K562 (cell line): ENCODE measurements at regions not wholly inside any gene's neighbourhood (a gene's known extent, or its start where the extent isn't known, plus 50 kb on each side); places are given as distances from the start of the nearest gene placed in this dataset.

Experiments
- ATAC-seq: fragments of 200-7000 bp; cut with Tn5 transposase; 3 replicates; pipeline ENCODE4 v1.9.1; 2020; ENCODE audit warnings: moderate library complexity
- BruUV-seq: library from RNA; stranded (reverse); fragments of 400-500 nt; replicated peaks from 2 replicates; lab custom pipeline; 2021; lab: Mats Ljungman, UMichigan
- CTCF ChIA-PET: fragments of 300-600 bp; formaldehyde crosslinking; extraction: SDS; loops from one replicate; lab custom pipeline; 2021; ENCODE audit warnings: low intra/inter-chr PET ratio; lab: Yijun Ruan, JAX
- POLR2A ChIA-PET: fragments of 300-600, 350-650 bp; sonication (Branson Sonifier 250); formaldehyde crosslinking; extraction: SDS; loops from one replicate; lab custom pipeline; 2021; ENCODE audit warnings: antibody characterized with exemption, inconsistent platforms; lab: Yijun Ruan, JAX
- DNase-seq, 4 experiments: peaks; one replicate each; pipeline versions ENCODE4 v3.0.0 to v3.0.0-alpha.2; 2011 to 2018; ENCODE audit warnings: low spot score in 3 of 4, mixed read lengths in 3 of 4; ENCODE audit errors: extremely low read depth in 1 of 4
- FAIRE-seq: peaks from 2 replicates; lab custom pipeline; 2011; peaks lifted over from hg19 to GRCh38; lab: Jason Lieb, UNC
- H2AFZ ChIP-seq: 2 replicates; pipeline ENCODE4 v1.6.0; 2011; ENCODE audit warnings: low read depth, low read length, control low read depth, inconsistent platforms
- H3K27ac ChIP-seq: fragments of 200-600 bp; 3 replicates; pipeline ENCODE4 v1.8.0; 2011; ENCODE audit warnings: low read depth, mild to moderate bottlenecking, control low read depth, inconsistent platforms, low read length, moderate library complexity, mixed read lengths; ENCODE audit errors: extremely low read depth
- H3K27me3 ChIP-seq, 2 experiments: fragments of 300-600 bp in 1 of 2; 2 replicates in 1 of 2; 3 replicates in 1 of 2; pipeline versions ENCODE4 v1.6.0 to v1.8.0; 2011; ENCODE audit warnings: inconsistent platforms in 2 of 2, low read length in 2 of 2, mild to moderate bottlenecking in 1 of 2, mixed read lengths in 1 of 2, moderate library complexity in 1 of 2; ENCODE audit not compliant: control insufficient read depth in 2 of 2, insufficient read depth in 2 of 2
- H3K36me3 ChIP-seq: fragments of 300-600 bp; 3 replicates; pipeline ENCODE4 v1.8.0; 2011; ENCODE audit warnings: mild to moderate bottlenecking, low read length, inconsistent platforms; ENCODE audit not compliant: control insufficient read depth, insufficient read depth
- H3K4me1 ChIP-seq, 2 experiments: fragments of 200-600 bp in 1 of 2; replicated peaks in 1 of 2; 2 replicates in 1 of 2; 3 replicates in 1 of 2; pipeline versions ENCODE4 v1.5.1 to v1.8.0; 2011; ENCODE audit warnings: inconsistent platforms in 2 of 2, low read length in 2 of 2, mild to moderate bottlenecking in 1 of 2, mixed read lengths in 1 of 2, moderate library complexity in 1 of 2; ENCODE audit not compliant: control insufficient read depth in 2 of 2, insufficient read depth in 2 of 2
- H3K4me2 ChIP-seq: 2 replicates; pipeline ENCODE4 v1.6.1; 2011; ENCODE audit warnings: low read length, control low read depth, inconsistent platforms, mixed read lengths; ENCODE audit not compliant: insufficient read depth
- H3K4me3 ChIP-seq: fragments of 200-600 bp; sonication (generic), shearing (Covaris generic); 2 replicates; pipeline ENCODE4 v1.5.1; 2016; ENCODE audit warnings: control low read depth, inconsistent platforms
- H3K79me2 ChIP-seq: fragments of 200-600 bp; 3 replicates; pipeline ENCODE4 v1.8.0; 2011; ENCODE audit warnings: low read length, inconsistent platforms; ENCODE audit not compliant: control insufficient read depth, insufficient read depth
- H3K9ac ChIP-seq, 2 experiments: 2 replicates each; pipeline versions ENCODE4 v1.6.0 to v1.6.1; 2011; ENCODE audit warnings: low read depth in 2 of 2, low read length in 2 of 2, control low read depth in 1 of 2, inconsistent platforms in 1 of 2, mild to moderate bottlenecking in 1 of 2, mixed read lengths in 1 of 2; ENCODE audit not compliant: insufficient read depth in 1 of 2
- H3K9me1 ChIP-seq: one replicate; pipeline ENCODE4 v1.6.0; 2011; ENCODE audit warnings: inconsistent platforms, mild to moderate bottlenecking, low read length, moderate library complexity; ENCODE audit not compliant: control insufficient read depth, insufficient read depth
- H3K9me3 ChIP-seq: replicated peaks from 2 replicates; pipeline ENCODE4 v1.5.1; 2011; ENCODE audit warnings: low read depth, low read length, inconsistent platforms; ENCODE audit not compliant: control insufficient read depth, insufficient read depth
- H4K20me1 ChIP-seq: replicated peaks from 2 replicates; pipeline ENCODE4 v1.6.1; 2011; ENCODE audit warnings: low read length, inconsistent platforms, mixed read lengths; ENCODE audit not compliant: control insufficient read depth, insufficient read depth
- ETS1 ChIP-seq: conservative IDR thresholded peaks from 2 replicates; pipeline ENCODE4 v1.6.1; 2011; ENCODE audit warnings: low read depth, mild to moderate bottlenecking, low read length; ENCODE audit not compliant: control insufficient read depth
- FOXP1 ChIP-seq: sonication (generic); formaldehyde crosslinking; IDR thresholded peaks from 2 replicates; pipeline ENCODE4 v1.8.0; 2022; ENCODE audit warnings: mild to moderate bottlenecking, missing genetic modification reagents
- GTF2A2 ChIP-seq: IDR thresholded peaks from 2 replicates; pipeline ENCODE4 v1.6.1; 2016; ENCODE audit warnings: mild to moderate bottlenecking, missing genetic modification characterization, missing compliant biosample characterization
- ILK ChIP-seq: fragments of 450-650 bp; IDR thresholded peaks from 2 replicates; pipeline ENCODE4 v1.6.1; 2016; ENCODE audit warnings: missing genetic modification characterization, low read depth, mild to moderate bottlenecking, missing compliant biosample characterization, moderate library complexity, borderline replicate concordance
- JUND ChIP-seq, 2 experiments: IDR thresholded peaks; 2 replicates in 1 of 2; 3 replicates in 1 of 2; pipeline ENCODE4 v1.6.1; 2011; ENCODE audit warnings: borderline replicate concordance in 2 of 2, low read depth in 2 of 2, low read length in 2 of 2, improper control_type of control experiment in 1 of 2, missing biosample characterization in 1 of 2, missing genetic modification characterization in 1 of 2, missing genetic modification reagents in 1 of 2
- MNT ChIP-seq, 2 experiments: fragments of 450-650 bp; conservative IDR thresholded peaks; 2 replicates each; pipeline ENCODE4 v1.6.1; 2017; ENCODE audit warnings: mild to moderate bottlenecking in 2 of 2, moderate library complexity in 2 of 2
- MTA3 ChIP-seq: fragments of 450-650 bp; formaldehyde crosslinking; IDR thresholded peaks from 2 replicates; pipeline ENCODE4 v1.6.1; 2017; ENCODE audit warnings: mild to moderate bottlenecking, borderline replicate concordance
- POLR2A ChIP-seq: fragments of 450-650 bp; conservative IDR thresholded peaks from 2 replicates; pipeline ENCODE4 v1.6.1; 2016
- PRPF4 ChIP-seq: fragments of 200-400 bp; formaldehyde crosslinking; IDR thresholded peaks from one replicate; pipeline ENCODE4 v1.6.1; 2017; ENCODE audit warnings: low read length, low read depth, mild to moderate bottlenecking; ENCODE audit not compliant: insufficient read depth, poor library complexity, severe bottlenecking
- RHOXF2B ChIP-seq: fragments of 250-450 bp; sonication (Bioruptor Pico); conservative IDR thresholded peaks from 2 replicates; pipeline ENCODE4 v1.5.1; 2021
- ZBED1 ChIP-seq: IDR thresholded peaks from 2 replicates; pipeline ENCODE4 v1.6.1; 2014
- ZBTB7A ChIP-seq: IDR thresholded peaks from 2 replicates; pipeline ENCODE4 v1.6.1; 2011; ENCODE audit warnings: low read depth, mild to moderate bottlenecking, low read length, moderate library complexity, borderline replicate concordance; ENCODE audit not compliant: control insufficient read depth
- WGBS: fragments of 100-300 bp; shearing (Covaris generic); methylation state at CpG from one replicate; pipeline ENCODE4 v1.1.6; 2016; ENCODE audit warnings: low coverage, mixed read lengths; ENCODE audit not compliant: insufficient coverage; ENCODE audit errors: missing lambda C conversion rate; 5-methylcytosine and 5-hydroxymethylcytosine counted together
- in situ Hi-C: fragments of 300-500 bp; cut with MboI; formaldehyde crosslinking; loops from 4 replicates; pipeline ENCODE4 v1.15.0; 2018; ENCODE audit warnings: inconsistent platforms, mixed read lengths
- intact Hi-C: fragments of 100-400 bp; cut with micrococcal nuclease; formaldehyde crosslinking; loops from 2 replicates; pipeline ENCODE4 v1.14.2; 2022

DNA sequence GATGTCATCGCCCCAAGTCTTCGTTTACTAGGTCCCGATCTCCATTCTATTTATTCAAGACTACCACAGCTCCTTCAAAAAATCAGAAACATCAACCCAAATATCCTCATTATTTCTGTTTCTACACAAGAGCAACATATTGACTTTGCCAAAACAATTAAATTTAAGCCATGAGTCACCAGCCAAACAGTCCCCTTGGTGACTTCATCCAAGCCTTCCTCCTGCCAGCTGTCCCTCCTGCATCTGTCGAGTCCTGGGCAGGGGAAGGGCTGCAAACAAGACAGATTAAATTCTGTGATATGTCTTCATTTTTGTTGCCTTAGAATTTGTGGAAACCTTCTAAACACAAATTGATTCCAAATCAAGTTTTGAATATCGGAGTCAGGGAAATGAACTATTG lies 110.3 kb downstream of the SP3 start (continued):
- TF ChIP-seq GTF2A2 (tag) (no peak), JUND (IDR thresholded peaks at IDR 0.05; ENCODE audit: borderline replicate concordance, low read depth, low read length) (no peak), JUND (tag; IDR thresholded peaks at IDR 0.05; ENCODE audit: borderline replicate concordance, low read depth, low read length) (no peak), FOXP1 (CRISPR knock-in tag) (no peak), ILK (tag) (no peak)

DNA sequence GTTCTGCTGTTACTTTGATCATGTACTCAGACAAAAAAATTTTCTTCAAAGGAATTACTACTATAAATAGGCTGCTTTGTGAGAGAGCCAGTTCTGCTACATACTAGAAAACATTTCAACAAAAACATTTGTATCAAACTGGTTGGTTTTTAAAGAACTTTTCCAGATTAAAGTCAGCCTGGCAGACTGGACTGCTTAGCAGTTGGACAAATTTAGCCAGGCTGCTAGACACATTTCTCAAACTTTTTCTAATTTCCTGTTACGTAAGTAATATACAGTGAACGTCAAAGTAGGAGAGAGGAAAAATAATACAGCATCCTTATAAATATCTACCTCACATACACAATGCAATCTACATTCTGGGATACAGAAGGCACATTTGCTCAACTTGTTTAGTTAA lies 109.5 kb downstream of the SP3 start:
- no peaks in the 10 kb centered on the region for H4K20me1 ChIP-seq
- BruUV-seq: no TSS peak
- H2AFZ ChIP-seq: no peak overlapping the region
- ChIA-PET CTCF (no interaction called here), POLR2A (no interaction called here)
- H3K27ac ChIP-seq: no peak overlapping the region
- no peaks in the 10 kb centered on the region for H3K9me1 ChIP-seq
- H3K4me2 ChIP-seq: no peak overlapping the region
- no peaks in the 10 kb centered on the region for H3K79me2 ChIP-seq
- no peak for ATAC-seq
- WGBS: 0% methylated on average over 2 of the region's 2 CpGs
- TF ChIP-seq ZBTB7A (no peak), PRPF4 (no peak), ZBED1 (no peak), ETS1 (no peak), POLR2A (no peak), MTA3 (no peak), RHOXF2B (CRISPR knock-in tag) (no peak), MNT (conservative IDR thresholded peaks at IDR 0.05) (no peak)
- no peaks in the 10 kb centered on the region for H3K9me3 ChIP-seq
- no peak for DNase-seq
- no peak for FAIRE-seq
- H3K9ac ChIP-seq: no peak overlapping the region
- H3K27me3 ChIP-seq: peaks cover 29 to 57% of the 10 kb centered on the region in 2 experiments
- H3K4me3 ChIP-seq: no peak overlapping the region
- no peaks in the 10 kb centered on the region for H3K36me3 ChIP-seq
- intact Hi-C loops: no loop called here
- in situ Hi-C loops: no loop called here
- no peaks in the 10 kb centered on the region for H3K4me1 ChIP-seq
